ENCODE measurements at regions not wholly inside any gene's neighbourhood (a gene's known extent, or its start where the extent isn't known, plus 50 kb on each side); places are given as distances from the start of the nearest gene placed in this dataset.

GRCh38 chr4:184955116-184955515, 63.2 kb upstream of the HELT start (continued):
- TF ChIP-seq REST (IDR thresholded peaks at IDR 0.05; ENCODE audit: low read depth, low read length) (no peak), CREB1 (IDR thresholded peaks at IDR 0.05; ENCODE audit: low read depth) (no peak), PAX8 (IDR thresholded peaks at IDR 0.05) (no peak)

GRCh38 chr4:184955636-184956035, 62.7 kb upstream of the HELT start:
- ATAC-seq: peak; percentile 90
- Histone ChIP-seq H3K9ac (ENCODE audit: control insufficient read depth, insufficient read depth, low read length) (no peak overlapping the region), H2AFZ (ENCODE audit: control insufficient read depth, low read depth, low read length) (no peak overlapping the region), H3K79me2 (ENCODE audit: control insufficient read depth, insufficient read depth, low read length) (no peaks in the 10 kb centered on the region), H3K27me3 (replicated peaks in 1 of 2; ENCODE audit: control insufficient read depth in 2 of 2, insufficient read depth in 2 of 2, low read length in 1 of 2) (no peaks in the 10 kb centered on the region; a peak in 1 of 4 replicates), H3K4me2 (ENCODE audit: control insufficient read depth, insufficient read depth) (no peak overlapping the region), H3K27ac (ENCODE audit: control insufficient read depth, insufficient read depth) (no peak overlapping the region), H4K20me1 (ENCODE audit: control insufficient read depth, insufficient read depth) (no peaks in the 10 kb centered on the region), H3K9me3 (replicated peaks; ENCODE audit: control insufficient read depth, insufficient read depth, low read length) (no peaks in the 10 kb centered on the region), H3K4me1 (ENCODE audit: control insufficient read depth, insufficient read depth, low read length) (0 out of 2 replicates have a peak, but pooled peaks cover 3% of the 10 kb centered on the region), H3K4me3 (no peak overlapping the region), H3K36me3 (ENCODE audit: control insufficient read depth in 2 of 2, insufficient read depth in 2 of 2, low read length in 1 of 2) (no peaks in the 10 kb centered on the region)
- WGBS (ENCODE audit: insufficient coverage, insufficient replicate concordance, low lambda C conversion rate, missing lambda C conversion rate): 22% methylated on average over 8 of the region's 8 CpGs
- TF ChIP-seq PAX5 (IDR thresholded peaks at IDR 0.05; ENCODE audit: borderline replicate concordance, low read depth, low read length): peak; percentile 58; the same call in 1 of the 2 replicates
- TF ChIP-seq PRDM15 (CRISPR knock-in tag; IDR thresholded peaks at IDR 0.05): no peak
- TF ChIP-seq HSF1 (IDR thresholded peaks at IDR 0.05; ENCODE audit: low read depth, low read length): no peak
- no peak for TF ChIP-seq NKRF (conservative IDR thresholded peaks at IDR 0.05)
- intact Hi-C loops (cut with micrococcal nuclease; ENCODE audit: unreplicated experiment) (loop anchor here (5.0 kb wide), 1 partner anchor 713 kb away; no protein-coding TSS in a partner anchor), in situ Hi-C loops (cut with MboI) (no loop called here)
- RAD21 ChIA-PET (ENCODE audit: unreplicated experiment): no interaction called here
- peak; percentile 5 for DNase-seq (ENCODE audit: low read depth, low spot score)
- SMC1A ChIA-PET (ENCODE audit: uncharacterized antibody, unreplicated experiment): interaction anchor here (0.7 to 1.3 kb wide), 2 partner anchors 12 to 210 kb away, joined by 3 read pairs; no protein-coding TSS in a partner anchor
- no TSS peak for BruUV-seq (replicated peaks)
- CTCF ChIA-PET: no interaction called here
- no peak for FAIRE-seq
- POLR2A ChIA-PET: no interaction called here
